ENCODE measurements at regions not wholly inside any gene's neighbourhood (a gene's known extent, or its start where the extent isn't known, plus 50 kb on each side); places are given as distances from the start of the nearest gene placed in this dataset.
"Not testable (repeated sequence)": the region's sequence is repeated elsewhere in the genome, so short reads cannot be mapped to it uniquely, and the experiment has no call there.

DNA sequence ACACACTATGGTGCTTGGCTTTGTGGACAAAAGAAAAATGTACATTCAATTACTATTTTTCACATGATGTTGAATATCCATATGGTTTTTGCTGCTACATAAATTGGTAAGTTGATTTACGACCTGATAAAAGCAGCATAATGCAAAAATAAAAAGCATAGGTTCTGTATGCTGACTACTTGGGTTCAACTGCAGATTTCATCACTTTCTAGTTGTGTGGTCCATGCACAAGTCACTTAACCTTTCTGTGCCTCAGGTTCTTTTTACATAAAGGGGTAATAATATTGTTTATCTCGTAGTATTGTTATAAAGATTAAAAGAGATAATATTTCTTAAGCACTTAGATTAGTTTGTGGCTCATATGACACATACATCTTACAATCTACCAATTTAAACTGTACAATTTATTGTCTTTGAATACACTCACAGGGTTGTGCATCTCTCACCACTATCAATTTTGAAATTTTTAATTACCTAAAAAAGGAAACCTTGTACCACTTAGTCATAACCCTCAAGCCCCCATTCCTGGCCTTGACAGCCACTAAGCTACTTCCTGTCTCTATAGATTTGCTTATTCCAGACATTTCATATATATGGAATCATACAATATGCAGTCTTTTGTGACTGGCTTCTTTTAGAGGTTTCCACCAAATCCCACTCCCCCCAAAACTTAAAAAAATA, 1443.9 kb downstream of the SUCLG1 start:
- DNase-seq, result no peak

DNA sequence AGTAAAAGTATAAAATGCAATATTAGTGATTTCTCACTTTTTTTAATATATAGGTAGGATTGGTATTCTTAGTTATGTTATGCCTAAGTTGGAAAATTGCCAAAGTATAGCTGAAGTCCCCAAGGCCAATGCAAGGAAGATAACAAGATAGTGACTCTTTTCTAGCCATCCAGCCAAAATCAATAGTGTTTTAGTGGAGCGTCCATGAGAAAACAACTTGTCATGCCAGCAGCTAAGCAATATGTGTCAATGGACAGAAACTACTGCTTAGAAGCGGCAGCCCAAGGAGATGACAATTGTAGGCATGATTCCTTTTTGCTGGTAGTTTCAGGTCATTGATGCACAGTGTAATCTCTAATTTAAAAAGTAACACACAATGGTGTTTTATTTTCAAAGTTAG, 1444.6 kb downstream of the SUCLG1 start:
- DNase-seq, result no peak

DNA sequence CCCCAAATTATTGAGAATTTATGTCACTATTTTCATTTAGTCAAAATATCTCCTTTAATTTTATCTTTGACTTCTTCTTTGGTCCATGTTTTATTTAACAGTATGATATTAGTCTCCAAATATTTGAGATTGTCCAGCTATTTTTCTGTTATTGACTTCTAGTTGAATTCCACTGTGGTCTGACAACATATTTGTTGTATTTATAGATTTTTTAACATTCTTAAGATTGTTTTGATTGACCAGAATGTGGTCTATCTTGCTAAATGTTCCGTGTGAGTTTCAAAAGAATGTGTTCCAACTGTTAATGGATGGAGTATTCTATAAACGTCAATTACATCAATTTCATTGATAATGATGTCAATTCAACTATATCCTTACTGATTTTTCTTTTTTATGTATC, 1452.1 kb downstream of the SUCLG1 start:
- no peak for DNase-seq

DNA sequence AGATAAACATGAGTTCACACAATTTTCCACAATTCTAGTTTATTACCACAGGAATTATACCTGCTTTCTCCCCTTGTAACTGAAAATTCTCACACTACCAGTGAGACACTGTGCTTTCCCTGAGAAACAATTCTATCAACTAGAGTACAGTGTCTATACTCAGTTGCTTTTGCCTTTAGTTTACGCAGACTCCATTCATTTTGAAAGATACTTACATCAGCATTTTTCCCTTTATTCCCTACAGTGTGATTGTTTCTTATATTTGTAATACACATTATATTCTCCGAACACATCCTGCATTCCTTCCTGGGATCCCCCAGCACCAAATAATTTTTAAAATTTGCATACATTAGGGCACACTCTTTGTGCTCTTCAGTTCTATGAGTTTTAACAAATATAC, 1455.5 kb downstream of the SUCLG1 start:
- no peak for DNase-seq

DNA sequence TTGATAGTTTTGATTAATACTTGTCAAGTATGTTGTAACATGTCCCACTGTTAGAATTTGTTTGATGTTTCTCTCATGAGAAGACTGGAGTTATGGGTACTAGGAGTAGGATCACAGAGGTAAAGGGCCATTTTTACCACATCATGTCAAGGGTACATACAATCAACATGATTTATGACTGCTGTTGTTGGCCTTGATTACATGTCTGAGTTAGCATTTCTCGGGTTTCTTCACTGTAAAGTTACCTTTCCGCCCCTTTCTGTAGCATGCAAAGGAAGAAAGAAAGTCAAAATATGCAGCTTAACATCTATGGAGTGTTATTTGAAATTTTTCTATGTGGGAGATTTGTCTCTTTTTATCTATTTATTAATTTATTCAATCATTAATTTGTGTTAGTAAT, 1456.4 kb downstream of the SUCLG1 start:
- DNase-seq, result no peak

DNA sequence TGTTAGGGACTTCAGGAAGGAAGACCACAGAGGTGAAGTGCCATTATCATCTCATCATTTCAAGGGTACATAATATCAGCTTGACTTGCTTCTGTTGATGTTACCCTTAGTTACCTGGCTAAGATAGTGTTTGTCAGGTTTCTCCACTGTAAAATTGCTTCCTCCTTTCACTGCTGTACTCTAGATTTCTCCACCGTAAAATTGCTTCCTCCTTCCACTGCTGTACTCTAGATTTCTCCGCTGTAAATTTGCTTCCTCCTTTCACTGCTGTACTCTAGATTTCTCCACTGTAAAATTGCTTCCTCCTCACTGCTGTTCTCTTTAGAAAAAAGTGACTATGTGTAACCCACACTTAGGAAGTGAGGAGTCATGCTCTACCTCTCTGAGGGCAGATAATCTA, 1460.3 kb downstream of the SUCLG1 start:
- DNase-seq, result no peak

DNA sequence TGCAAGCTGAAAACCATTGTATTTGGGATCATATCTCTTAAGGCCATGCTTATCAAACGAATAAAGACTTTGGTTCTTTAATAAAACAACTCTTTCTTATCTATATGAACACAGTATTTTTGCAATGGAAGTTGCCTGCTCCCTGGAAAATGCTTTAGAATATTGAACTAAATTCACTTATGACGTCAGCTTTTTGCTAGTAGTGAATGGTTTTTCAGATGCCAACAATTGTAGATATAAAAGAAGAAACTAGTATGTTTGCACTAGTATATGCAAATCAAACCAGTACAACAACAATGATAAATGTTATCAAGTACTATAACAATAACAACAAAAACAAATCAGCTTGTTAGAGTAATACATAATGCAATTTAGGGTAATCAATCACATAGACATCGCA, 1462.9 kb downstream of the SUCLG1 start:
- no peak for DNase-seq

DNA sequence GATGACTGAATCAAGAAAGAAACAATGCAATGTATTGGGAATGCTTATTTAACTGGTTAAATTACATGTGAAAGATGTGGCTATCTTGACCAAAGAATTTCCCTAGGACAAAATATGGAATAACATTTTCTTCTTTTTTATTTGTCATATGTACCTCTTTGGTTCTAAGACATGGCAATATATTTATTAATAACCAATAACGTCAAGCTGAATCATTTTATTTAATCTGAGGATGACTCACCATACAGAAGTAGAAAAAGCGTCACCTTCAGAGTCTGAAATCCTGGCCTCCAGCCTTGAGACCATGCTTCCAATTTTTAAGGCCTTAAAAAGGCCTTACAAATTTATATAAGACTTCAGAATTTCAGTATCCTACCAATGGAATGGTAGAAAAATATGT, 1464.9 kb downstream of the SUCLG1 start:
- no peak for DNase-seq

DNA sequence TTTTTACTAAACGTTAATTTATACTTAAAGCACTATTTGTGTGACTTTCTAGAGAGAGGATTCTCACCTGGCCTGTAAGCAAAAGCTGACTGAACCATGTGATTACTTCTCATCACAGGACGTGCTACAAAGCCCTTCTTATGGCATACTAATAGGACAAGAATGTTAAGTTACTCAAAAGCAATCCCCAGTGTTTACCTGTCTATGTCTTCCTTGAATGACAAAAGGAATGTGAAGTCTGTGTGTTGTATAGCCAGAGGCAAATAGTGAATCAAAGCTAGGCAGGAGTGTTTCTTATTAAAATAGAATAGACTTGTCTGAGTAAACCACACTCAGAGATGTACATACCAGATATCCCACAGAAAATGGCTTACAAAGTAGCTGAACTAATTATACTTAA, 1465.5 kb downstream of the SUCLG1 start:
- no peak for DNase-seq

DNA sequence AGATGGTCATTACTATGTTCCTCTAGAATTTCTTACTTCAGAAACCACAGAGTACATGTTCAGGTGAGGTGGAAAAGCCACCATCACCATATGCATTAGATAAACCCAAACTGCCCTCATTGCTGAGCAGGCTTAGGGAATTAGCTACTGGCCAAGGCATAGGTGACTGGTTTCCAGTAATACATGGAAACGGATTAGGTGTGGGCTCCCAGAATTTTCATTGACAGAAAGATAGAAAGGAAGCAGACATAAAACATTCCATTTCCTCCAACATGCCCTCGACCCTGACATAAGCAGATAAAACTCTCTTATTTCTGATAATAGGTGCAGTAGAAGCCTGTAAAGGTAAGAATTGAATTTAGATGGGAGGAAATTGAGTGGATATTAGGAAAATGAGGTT, 1466.1 kb downstream of the SUCLG1 start:
- DNase-seq, result no peak

DNA sequence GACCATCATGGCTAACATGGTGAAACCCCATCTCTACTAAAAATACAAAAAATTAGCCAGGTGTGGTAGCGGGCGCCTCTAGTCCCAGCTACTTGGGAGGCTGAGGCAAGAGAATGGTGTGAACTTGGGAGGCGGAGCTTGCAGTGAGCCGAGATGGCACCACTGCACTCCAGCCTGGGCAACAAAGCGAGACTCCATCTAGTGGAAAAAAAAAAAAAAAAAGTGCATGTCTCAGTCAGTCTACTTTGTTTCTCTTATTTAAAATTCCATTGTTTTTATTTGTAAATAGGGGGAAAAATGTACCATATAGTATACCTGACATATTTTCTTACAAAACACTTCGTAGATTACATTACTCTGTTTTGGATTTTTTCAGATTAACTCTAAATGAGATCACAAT, 1471.4 kb downstream of the SUCLG1 start:
- DNase-seq, result not testable (repeated sequence)

DNA sequence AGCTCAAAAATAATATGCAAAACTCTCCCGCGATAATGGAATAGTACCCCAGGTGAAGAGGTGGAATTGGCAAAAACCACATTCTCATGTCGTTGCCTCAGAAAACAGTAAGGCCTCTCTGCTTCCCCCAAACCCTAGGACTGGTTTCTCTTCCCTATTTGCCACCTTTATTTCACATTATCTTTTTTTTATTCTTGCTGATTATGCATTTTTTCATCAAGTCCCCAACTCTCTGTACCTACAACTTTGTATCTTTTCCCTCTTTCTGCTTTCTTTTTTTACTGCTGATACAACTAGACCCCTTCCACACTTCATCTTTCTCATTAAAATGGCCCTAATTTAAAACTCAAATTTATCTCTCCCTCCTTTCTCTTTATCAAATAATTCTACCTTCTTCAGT, 1472.2 kb downstream of the SUCLG1 start:
- DNase-seq, result no peak

DNA sequence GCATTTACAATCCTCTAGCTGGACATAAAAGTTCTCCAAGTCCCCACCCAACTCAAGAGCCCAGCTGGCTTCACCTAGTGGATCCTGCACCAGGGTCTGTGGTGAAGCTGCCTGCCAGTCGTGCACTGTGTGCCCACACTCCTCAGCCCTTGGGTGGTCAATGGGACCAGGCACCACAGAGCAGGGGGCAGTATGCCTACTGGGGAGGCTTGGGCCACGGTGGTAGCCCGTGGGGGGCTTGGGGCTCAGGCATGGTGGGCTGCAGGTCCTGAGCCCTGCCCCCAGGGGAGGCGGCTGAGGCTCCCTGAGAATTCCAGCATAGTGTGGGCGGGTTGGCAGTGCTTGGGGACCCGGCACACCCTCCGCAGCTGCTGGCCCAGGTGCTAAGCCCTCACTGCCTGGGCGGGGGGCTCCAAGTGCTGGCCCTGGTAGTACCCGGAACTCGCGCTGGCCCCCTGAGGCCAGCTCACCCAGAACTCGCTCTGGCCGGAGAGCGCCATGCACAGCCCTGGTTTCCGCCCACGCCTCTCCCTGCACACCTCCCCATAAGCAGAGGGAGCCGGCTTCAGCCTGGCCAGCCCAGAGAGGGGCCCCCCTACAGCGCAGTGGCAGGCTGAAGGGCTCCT, 1473.4 kb downstream of the SUCLG1 start:
- DNase-seq, result no peak

DNA sequence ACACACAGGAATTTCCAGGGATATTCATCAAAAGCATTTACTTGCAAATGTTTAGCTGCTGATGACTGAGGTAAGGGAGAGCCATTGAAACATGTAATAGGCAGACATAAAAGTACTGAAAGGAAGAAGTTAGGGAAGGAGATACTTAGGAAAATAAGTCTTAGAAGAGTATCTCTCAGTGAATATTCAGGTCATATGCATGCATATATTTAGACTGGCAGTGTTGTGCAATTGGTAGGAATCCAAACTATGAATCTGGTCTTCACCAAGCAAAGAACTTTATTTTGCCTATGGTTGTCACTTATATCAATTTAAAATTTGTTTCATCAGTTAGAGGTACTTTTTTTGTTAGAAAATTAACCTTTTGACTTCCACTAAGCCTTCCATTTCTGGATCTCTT, 1490.7 kb downstream of the SUCLG1 start:
- DNase-seq, result no peak

DNA sequence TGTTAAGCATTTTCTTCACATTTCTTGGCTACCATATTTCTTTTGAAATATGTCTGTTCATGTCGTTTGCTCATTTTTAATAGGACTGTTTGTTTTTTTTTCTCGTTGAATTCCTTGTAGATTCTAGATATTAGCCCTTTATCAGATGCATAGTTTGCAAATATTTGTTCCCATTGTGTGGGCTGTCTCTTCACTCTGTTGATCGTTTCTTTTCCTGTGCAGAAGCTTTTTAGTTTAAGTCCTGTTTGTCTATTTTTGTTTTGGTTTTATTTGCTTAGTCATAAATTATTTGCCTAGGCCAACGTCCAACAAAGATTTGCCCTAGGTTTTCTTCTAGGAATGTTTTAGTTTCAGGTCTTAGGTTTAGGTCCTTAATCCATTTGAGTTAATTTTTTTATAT, 1494.7 kb downstream of the SUCLG1 start:
- DNase-seq, result no peak

DNA sequence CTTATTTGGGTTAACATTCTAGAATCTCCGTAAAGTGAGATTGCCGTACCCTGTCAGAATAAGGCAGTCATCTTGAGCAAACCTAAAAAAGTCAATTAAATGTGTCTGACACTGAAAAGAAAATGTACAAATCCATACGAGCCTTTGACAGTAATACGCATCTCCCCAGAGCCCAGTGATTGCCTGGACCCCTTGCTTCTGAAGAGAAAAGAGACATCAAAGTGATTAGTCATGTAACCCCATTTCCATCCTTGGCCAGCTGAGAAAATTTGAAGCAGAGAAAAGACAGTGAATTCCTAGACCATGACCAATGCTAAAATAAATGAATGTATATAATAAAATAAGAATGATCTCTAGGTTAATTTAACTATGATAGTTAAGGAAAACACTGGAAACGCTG, 1499.4 kb downstream of the SUCLG1 start:
- no peak for DNase-seq

DNA sequence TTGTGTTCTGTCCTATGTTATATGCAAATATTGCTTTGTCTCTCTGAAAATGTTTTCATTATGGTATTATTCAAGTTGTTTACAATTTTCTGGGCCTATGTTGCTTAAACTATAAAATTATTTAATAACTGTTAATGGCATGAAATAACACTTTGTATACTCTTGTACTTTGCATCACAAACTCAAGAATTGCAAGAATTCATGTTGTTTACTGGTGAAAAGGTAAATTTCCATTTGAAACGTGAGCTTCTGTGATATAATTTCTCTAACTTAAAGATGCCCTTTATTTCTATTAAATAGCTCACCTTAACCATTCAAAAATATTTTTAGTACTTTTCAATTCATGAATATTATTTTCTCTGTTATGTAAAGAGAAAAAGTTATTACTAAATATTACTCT, 1504.2 kb downstream of the SUCLG1 start:
- no peak for DNase-seq

DNA sequence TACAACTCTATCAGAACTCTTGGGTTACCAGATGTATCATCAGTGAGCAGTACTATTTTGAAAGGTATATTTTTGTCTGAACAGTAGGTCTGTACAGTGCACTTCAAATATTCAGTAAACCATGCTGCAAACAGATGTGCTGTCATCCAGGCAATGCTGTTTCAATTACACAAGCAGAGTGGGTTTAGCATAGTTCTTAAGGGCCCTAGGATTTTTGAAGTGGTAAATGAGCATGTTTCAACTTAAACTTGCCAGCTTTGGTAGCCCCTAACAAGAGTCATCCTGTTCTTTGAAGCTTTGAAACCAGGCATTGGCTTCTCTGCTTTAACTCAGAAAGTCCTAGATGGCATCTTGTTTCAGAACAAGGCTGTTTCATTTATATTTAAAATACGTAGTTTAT, 1519.9 kb downstream of the SUCLG1 start:
- DNase-seq, result no peak

DNA sequence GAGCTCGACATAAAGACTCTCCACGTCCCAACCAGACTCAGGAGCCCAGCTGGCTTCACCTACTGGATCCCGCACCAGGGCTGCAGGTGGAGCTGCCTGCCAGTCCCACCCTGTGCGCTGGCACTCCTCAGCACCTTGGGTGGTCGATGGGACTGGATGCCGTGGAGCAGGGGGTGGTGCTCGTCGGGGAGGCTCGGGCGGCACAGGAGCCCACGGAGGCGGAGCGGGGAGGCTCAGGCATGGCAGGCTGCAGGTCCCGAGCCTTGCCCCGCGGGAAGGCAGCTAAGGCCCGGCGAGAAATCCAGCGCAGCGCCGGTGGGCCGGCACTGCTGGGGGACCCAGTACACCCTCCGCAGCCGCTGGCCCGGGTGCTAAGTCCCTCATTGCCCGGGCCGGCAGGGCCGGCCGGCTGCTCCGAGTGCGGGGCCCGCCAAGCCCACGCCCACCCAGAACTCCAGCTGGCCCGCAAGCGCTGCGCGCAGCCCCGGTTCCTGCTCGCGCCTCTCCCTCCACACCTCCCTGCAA, 1520.7 kb downstream of the SUCLG1 start:
- not testable (repeated sequence) for DNase-seq

DNA sequence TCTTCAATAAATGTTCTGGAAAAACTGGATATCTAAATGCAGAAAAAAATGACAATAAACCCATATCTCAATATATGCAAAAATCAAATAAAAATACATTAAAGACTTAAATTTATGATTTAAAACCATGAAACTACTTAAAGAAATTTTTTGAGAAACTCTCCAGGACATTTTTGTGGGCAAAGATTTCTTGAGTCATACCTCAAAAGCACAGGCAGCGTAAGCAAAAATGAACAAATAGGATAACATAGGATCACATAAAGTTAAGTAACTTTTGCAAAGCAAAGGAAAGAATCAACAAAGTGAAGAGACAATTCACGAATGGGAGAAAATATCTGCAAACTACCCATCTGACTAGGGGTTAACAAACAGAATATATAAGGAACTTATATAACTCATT, 1545.5 kb downstream of the SUCLG1 start:
- DNase-seq, result no peak

DNA sequence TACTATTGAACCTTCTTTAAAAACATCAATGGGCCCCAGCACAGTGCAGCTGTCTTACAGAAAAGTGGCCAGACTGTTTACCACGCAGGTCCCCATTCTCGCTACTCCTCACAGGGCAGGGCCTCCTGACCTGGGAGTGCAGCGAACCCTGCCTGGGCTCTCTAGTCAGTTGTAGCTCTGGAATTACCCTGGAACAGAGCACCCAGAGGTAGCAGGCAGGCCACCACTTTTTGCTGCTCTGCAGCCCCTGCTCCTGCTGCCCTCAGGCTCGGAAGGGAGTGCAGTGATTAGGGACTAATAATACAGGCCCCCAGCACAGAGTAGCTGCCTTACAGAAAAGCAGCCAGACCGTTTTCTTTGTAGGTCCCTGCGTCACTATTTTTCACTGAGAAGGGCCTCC, 1563.0 kb downstream of the SUCLG1 start:
- DNase-seq, result no peak

DNA sequence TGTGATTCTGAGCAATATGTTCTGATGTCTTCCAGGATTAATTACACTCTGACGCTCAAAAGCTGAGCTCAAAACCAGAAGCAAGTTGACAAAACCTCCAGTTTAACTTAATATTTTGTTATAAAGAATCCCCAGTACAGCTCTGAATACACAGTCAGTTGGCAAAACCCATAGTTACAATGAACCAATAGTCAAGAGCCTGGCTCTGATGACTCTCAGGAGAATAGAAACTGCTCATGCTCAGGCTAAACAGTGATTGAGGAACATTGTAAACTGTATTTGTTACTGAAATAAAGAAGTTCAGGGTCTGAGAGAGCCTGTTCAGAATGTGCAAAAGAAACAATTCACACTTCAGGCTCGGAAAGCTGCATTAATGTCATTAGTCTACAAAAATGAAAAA, 1565.9 kb downstream of the SUCLG1 start:
- no peak for DNase-seq

DNA sequence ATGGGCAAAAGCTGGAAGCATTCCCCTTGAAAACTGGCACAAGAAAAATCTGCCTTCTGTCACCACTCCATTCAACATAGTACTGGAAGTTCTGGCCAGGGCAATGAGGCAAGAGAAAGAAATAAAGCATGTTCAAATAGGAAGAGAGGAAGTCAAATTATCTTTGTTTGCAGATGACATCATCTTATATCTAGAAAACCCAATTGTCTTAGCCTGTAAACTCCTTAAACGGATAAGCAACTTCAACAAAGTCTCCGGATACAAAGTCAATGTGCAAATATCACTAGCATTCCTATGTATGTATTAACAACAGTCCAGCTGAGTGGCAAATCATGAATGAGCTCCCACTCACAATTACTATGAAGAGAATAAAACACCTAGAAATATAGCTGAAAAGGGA, 1579.3 kb downstream of the SUCLG1 start:
- no peak for DNase-seq

DNA sequence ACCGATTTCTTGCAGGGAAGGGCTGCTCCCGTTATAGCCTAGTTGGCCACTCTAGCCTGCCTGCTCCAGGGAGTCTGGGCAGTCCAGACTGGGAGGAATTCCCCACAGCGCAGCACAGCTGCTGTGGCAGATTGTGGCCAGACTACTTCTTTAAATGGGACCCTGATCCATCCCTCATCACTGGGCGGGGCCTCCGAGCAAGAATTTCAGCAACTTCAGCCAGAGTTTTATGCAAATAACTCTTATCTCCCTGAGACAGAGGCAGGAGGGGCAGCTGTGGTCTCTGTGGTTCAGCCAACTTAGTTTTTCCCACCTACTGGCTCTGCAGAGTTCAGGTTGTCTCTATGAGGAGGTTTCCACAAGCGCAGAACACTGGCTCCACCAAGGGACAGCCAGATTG, 1583.2 kb downstream of the SUCLG1 start:
- DNase-seq, result no peak

DNA sequence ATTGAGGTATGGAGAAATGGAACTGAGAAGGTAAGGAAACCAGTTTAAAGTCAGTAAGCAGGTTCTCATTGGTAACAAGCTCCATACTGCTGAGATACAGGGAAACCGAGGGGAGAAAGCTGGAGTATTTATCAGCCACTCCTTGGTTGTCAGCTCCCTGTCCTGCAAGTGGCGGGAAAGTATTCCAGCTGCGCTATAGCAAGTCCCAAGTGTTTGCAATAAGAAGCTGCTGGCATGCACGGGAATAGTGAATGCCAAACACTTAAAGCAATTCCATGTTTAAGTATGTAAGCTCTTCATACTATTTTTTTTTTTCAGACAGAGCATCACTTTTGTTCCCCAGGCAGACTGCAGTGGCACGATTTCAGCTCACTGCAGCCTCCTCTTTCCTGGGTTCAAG, 1601.1 kb downstream of the SUCLG1 start:
- no peak for DNase-seq
